ENCODE measurements at regions not wholly inside any gene's neighbourhood (a gene's known extent, or its start where the extent isn't known, plus 50 kb on each side); places are given as distances from the start of the nearest gene placed in this dataset.
A peak's percentile ranks its signal among the peaks of the same experiment; 100 is the strongest.

DNA sequence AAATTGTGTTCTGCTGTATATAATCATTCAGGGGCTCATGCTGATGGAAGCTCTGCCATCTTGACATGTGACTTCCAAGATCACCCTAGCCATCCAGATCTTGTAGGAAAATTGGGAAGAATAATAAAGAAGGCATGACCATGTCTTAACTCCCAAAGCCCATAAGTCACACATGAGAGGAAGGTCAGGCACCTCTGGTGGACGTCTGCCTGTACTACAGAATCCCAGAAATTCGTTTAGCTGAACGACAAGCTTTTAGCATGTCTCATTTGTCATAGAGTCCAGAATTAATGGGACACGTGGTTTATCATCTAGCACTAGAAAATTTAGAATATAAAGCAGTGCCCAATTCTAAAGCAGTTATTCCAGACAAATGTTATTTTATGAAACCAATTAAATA is 212.7 kb downstream of the CENPC start:
- Histone ChIP-seq H3K4me1 (no peaks in the 10 kb centered on the region), H3K36me3 (no peaks in the 10 kb centered on the region), H3K27me3 (no peaks in the 10 kb centered on the region), H3K9me3 (no peaks in the 10 kb centered on the region), H3K4me3 (no peak overlapping the region), H3K27ac (no peak overlapping the region)
- TF ChIP-seq, protein P1, sequence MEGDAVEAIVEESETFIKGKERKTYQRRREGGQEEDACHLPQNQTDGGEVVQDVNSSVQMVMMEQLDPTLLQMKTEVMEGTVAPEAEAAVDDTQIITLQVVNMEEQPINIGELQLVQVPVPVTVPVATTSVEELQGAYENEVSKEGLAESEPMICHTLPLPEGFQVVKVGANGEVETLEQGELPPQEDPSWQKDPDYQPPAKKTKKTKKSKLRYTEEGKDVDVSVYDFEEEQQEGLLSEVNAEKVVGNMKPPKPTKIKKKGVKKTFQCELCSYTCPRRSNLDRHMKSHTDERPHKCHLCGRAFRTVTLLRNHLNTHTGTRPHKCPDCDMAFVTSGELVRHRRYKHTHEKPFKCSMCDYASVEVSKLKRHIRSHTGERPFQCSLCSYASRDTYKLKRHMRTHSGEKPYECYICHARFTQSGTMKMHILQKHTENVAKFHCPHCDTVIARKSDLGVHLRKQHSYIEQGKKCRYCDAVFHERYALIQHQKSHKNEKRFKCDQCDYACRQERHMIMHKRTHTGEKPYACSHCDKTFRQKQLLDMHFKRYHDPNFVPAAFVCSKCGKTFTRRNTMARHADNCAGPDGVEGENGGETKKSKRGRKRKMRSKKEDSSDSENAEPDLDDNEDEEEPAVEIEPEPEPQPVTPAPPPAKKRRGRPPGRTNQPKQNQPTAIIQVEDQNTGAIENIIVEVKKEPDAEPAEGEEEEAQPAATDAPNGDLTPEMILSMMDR (IDR thresholded peaks at IDR 0.05), result no peak
- intact Hi-C loops (cut with DNase I), result no loop called here
- ATAC-seq, result no peak
- no peak for DNase-seq

GRCh38 chr4:67328393-67328792 is 216.9 kb downstream of the CENPC start:
- no peaks in the 10 kb centered on the region for H3K4me1 ChIP-seq
- DNase-seq (no peak), ATAC-seq (no peak)
- TF ChIP-seq, protein P1 (IDR thresholded peaks at IDR 0.05), result no peak
- H3K27ac ChIP-seq, result no peak overlapping the region
- H3K4me3 ChIP-seq, result no peak overlapping the region
- intact Hi-C loops (cut with DNase I), result no loop called here
- H3K27me3 ChIP-seq, result no peaks in the 10 kb centered on the region
- H3K9me3 ChIP-seq, result no peaks in the 10 kb centered on the region
- H3K36me3 ChIP-seq, result no peaks in the 10 kb centered on the region

GRCh38 chr4:67328018-67328278 is 217.4 kb downstream of the CENPC start:
- TF ChIP-seq, protein P1 (IDR thresholded peaks at IDR 0.05), result no peak
- Histone ChIP-seq H3K36me3 (no peaks in the 10 kb centered on the region), H3K27ac (no peak overlapping the region), H3K9me3 (no peaks in the 10 kb centered on the region), H3K27me3 (no peaks in the 10 kb centered on the region), H3K4me1 (no peaks in the 10 kb centered on the region), H3K4me3 (no peak overlapping the region)
- ATAC-seq (no peak), DNase-seq (no peak)
- intact Hi-C loops (cut with DNase I), result no loop called here

- no peaks in the 10 kb centered on the region for H3K36me3 ChIP-seq
- ATAC-seq (peak; percentile 91), DNase-seq (peak in 2 of 4 donors; percentile 16 to 59)
- no peak overlapping the region for H3K4me3 ChIP-seq
- intact Hi-C loops (cut with DNase I), result no loop called here
- no peaks in the 10 kb centered on the region for H3K9me3 ChIP-seq
- H3K27me3 ChIP-seq, result no peaks in the 10 kb centered on the region
- no peaks in the 10 kb centered on the region for H3K4me1 ChIP-seq
- TF ChIP-seq, protein P1 (IDR thresholded peaks at IDR 0.05), result peak; percentile 75 to 86
- H3K27ac ChIP-seq, result no peak overlapping the region
These were observed 217.9 kb downstream of the CENPC start for GRCh38 chr4:67327245-67328017.

DNA sequence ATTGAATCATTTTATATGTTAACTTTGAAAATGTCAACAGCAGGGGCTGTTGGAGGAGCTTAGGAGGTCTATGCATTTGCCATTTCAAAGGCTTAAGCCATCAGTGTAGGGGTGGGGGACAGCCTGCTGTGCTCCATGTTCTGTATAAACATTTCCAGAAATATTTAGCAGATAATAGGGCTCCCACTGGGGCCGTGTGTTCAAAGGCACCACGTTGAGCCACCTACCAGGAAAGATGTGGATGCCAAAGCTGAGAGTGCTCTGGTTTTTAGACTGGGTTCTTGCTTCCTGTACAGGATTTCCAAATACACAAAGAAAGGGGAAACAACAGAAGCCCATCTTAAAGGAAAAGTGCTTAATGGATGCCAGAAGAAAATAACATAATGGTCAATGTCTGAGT is 219.5 kb downstream of the CENPC start:
- Histone ChIP-seq H3K27me3 (no peaks in the 10 kb centered on the region), H3K4me1 (no peaks in the 10 kb centered on the region), H3K4me3 (no peak overlapping the region), H3K36me3 (no peaks in the 10 kb centered on the region), H3K9me3 (no peaks in the 10 kb centered on the region), H3K27ac (no peak overlapping the region)
- DNase-seq (no peak), ATAC-seq (no peak)
- TF ChIP-seq, protein P1 (IDR thresholded peaks at IDR 0.05), result no peak
- intact Hi-C loops (cut with DNase I), result no loop called here
